OCI-LY3 (cell line): ENCODE measurements at regions not wholly inside any gene's neighbourhood (a gene's known extent, or its start where the extent isn't known, plus 50 kb on each side); places are given as distances from the start of the nearest gene placed in this dataset.
A peak's percentile ranks its signal among the peaks of the same experiment; 100 is the strongest.

Source experiments
- H2AFZ ChIP-seq: fragments of 200-600, 300-600 bp; shearing (Covaris generic); 2 replicates; pipeline ENCODE4 v1.6.0; 2014; ENCODE audit warnings: antibody characterized with exemption, low read depth, low read length
- H3K27ac ChIP-seq: fragments of 200-600, 300-600 bp; sonication (generic); 2 replicates; pipeline ENCODE4 v1.5.1; 2014; ENCODE audit warnings: mild to moderate bottlenecking, low read length, moderate library complexity, mixed read lengths
- H3K27me3 ChIP-seq: fragments of 200-600, 300-600 bp; sonication (generic); 2 replicates; pipeline ENCODE4 v1.6.1; 2014; ENCODE audit warnings: low read depth, low read length, mixed read lengths
- H3K36me3 ChIP-seq: fragments of 200-600, 300-600 bp; sonication (generic); replicated peaks from 2 replicates; pipeline ENCODE3; 2014; ENCODE audit warnings: low read depth, low read length, mixed read lengths
- H3K4me1 ChIP-seq: fragments of 300-600, 200-600 bp; sonication (generic); 2 replicates; pipeline ENCODE4 v1.6.1; 2014; ENCODE audit warnings: low read length, mixed read lengths
- H3K4me2 ChIP-seq: fragments of 200-600, 300-600 bp; sonication (generic); 2 replicates; pipeline ENCODE4 v1.6.1; 2014; ENCODE audit warnings: low read length, mixed read lengths
- H3K4me3 ChIP-seq: fragments of 300-600, 200-600 bp; sonication (generic); 2 replicates; pipeline ENCODE4 v1.5.1; 2014; ENCODE audit warnings: antibody characterized with exemption, mild to moderate bottlenecking, low read length, moderate library complexity
- H3K79me2 ChIP-seq: fragments of 300-600, 200-600 bp; shearing (Covaris generic); 2 replicates; pipeline ENCODE4 v1.6.1; 2014; ENCODE audit warnings: mild to moderate bottlenecking, low read length, mixed read lengths
- H3K9ac ChIP-seq: fragments of 300-600, 200-600 bp; shearing (Covaris generic); 2 replicates; pipeline ENCODE4 v1.6.0; 2014; ENCODE audit warnings: mild to moderate bottlenecking, low read length, moderate library complexity
- H3K9me3 ChIP-seq: fragments of 200-600, 300-600 bp; shearing (Covaris generic); 2 replicates; pipeline ENCODE4 v1.6.1; 2014; ENCODE audit warnings: low read length, mixed read lengths; ENCODE audit not compliant: insufficient read depth
- H4K20me1 ChIP-seq: fragments of 200-600, 300-600 bp; sonication (generic); 2 replicates; pipeline ENCODE4 v1.6.1; 2016; ENCODE audit warnings: low read length, mixed read lengths; ENCODE audit not compliant: insufficient read depth
- CTCF ChIP-seq: fragments of 200-600, 300-600 bp; sonication (generic); IDR thresholded peaks from 2 replicates; pipeline ENCODE4 v1.5.1; 2014; ENCODE audit warnings: antibody characterized with exemption, low read length, low read depth
- EZH2phosphoT487 ChIP-seq: fragments of 200-600 bp; shearing (Covaris generic); IDR thresholded peaks from 2 replicates; pipeline ENCODE4 v1.6.1; 2018; ENCODE audit warnings: antibody characterized with exemption, mixed run types, low read depth

- H3K36me3 ChIP-seq: no peaks in the 10 kb centered on the region
- no peaks in the 10 kb centered on the region for H3K79me2 ChIP-seq
- TF ChIP-seq CTCF: no peak
- TF ChIP-seq EZH2phosphoT487: no peak
- H3K9ac ChIP-seq: no peak overlapping the region
- H4K20me1 ChIP-seq: peaks cover 80% of the 10 kb centered on the region
- no peak overlapping the region for H2AFZ ChIP-seq
- 0 out of 2 replicates have a peak overlapping the region, but pooled peaks have one; percentile 6 for H3K4me3 ChIP-seq
- peak overlapping the region; percentile 57 for H3K4me2 ChIP-seq
- H3K27ac ChIP-seq: no peak overlapping the region
- peaks cover 15% of the 10 kb centered on the region for H3K4me1 ChIP-seq
- H3K9me3 ChIP-seq: peaks cover 2% of the 10 kb centered on the region; the same call in 1 of the 2 replicates
- peaks cover 89% of the 10 kb centered on the region for H3K27me3 ChIP-seq
These were observed 313.1 kb downstream of the MAF start for GRCh38 chr16:79287424-79287917.

DNA sequence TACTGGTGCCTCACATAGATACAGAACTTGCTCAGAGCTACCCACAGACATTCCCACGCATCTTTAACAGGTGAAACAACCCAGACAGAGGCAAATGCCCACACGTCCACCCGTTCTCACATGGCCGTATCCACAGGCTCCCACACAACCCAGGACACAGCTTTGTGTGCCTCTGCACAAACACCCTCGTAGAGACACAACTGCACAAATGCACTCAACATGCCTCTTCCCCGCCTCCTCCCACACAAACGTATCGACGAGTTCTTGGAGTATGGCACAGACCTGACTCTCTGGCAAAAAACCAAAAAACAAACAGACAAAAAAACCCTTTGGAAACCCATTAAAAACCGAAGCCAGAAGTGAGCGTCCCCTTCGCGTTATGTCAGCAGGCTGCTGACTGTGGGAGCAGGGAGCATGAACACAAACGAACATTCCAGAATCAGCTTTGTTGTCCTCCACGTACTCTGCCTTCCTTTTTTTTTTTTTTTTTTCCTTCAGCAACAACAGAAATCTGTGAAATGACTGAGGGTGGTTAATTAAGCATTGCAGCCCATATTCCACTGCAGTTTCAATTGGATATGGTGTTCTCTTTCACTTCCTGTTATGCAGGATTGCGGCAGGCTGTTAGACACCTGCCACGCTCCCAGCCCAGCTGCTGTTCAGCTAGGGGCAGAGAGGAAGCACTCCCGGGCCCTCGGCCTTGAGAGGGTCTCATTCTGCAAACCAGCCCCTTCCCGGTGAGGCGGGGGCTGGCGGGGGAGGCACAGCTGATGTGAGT is 313.7 kb downstream of the MAF start:
- H2AFZ ChIP-seq: no peak overlapping the region

GRCh38 chr16:79284766-79285165 is 315.8 kb downstream of the MAF start:
- no peak overlapping the region for H3K27ac ChIP-seq
- peaks cover 78% of the 10 kb centered on the region for H4K20me1 ChIP-seq
- H3K27me3 ChIP-seq: peaks cover 89% of the 10 kb centered on the region
- no peaks in the 10 kb centered on the region for H3K36me3 ChIP-seq
- H3K4me2 ChIP-seq: no peak overlapping the region
- no peak overlapping the region for H3K4me3 ChIP-seq
- H3K9me3 ChIP-seq: peaks cover 2% of the 10 kb centered on the region; the same call in 1 of the 2 replicates
- peaks cover 15% of the 10 kb centered on the region for H3K4me1 ChIP-seq
- H3K9ac ChIP-seq: no peak overlapping the region
- no peaks in the 10 kb centered on the region for H3K79me2 ChIP-seq
- no peak overlapping the region for H2AFZ ChIP-seq
- TF ChIP-seq CTCF: no peak
- TF ChIP-seq EZH2phosphoT487: no peak

More for the DNA sequence above, 313.7 kb downstream of the MAF start:
- no peaks in the 10 kb centered on the region for H3K79me2 ChIP-seq
- H3K27ac ChIP-seq: no peak overlapping the region
- H3K4me3 ChIP-seq: 0 out of 2 replicates have a peak overlapping the region, but pooled peaks have one; percentile 6
- TF ChIP-seq CTCF (no peak), EZH2phosphoT487 (peak; percentile 99)
- H3K4me1 ChIP-seq: peaks cover 15% of the 10 kb centered on the region
- H3K4me2 ChIP-seq: peak overlapping the region; percentile 57
- peaks cover 89% of the 10 kb centered on the region for H3K27me3 ChIP-seq
- H3K9me3 ChIP-seq: peaks cover 2% of the 10 kb centered on the region; the same call in 1 of the 2 replicates
- H4K20me1 ChIP-seq: peaks cover 76% of the 10 kb centered on the region
- no peaks in the 10 kb centered on the region for H3K36me3 ChIP-seq
- H3K9ac ChIP-seq: no peak overlapping the region

GRCh38 chr16:79283578-79283977 is 317.0 kb downstream of the MAF start:
- Histone ChIP-seq H3K4me2 (no peak overlapping the region), H2AFZ (no peak overlapping the region), H3K27me3 (peaks cover 93% of the 10 kb centered on the region), H3K27ac (no peak overlapping the region), H3K9me3 (peaks cover 2% of the 10 kb centered on the region; the same call in 1 of the 2 replicates), H3K9ac (no peak overlapping the region), H3K4me3 (no peak overlapping the region), H3K79me2 (no peaks in the 10 kb centered on the region), H3K4me1 (peaks cover 15% of the 10 kb centered on the region), H4K20me1 (peaks cover 81% of the 10 kb centered on the region), H3K36me3 (no peaks in the 10 kb centered on the region)
- TF ChIP-seq CTCF (no peak), EZH2phosphoT487 (no peak)
